ENCODE measurements at regions not wholly inside any gene's neighbourhood (a gene's known extent, or its start where the extent isn't known, plus 50 kb on each side); places are given as distances from the start of the nearest gene placed in this dataset.

DNA sequence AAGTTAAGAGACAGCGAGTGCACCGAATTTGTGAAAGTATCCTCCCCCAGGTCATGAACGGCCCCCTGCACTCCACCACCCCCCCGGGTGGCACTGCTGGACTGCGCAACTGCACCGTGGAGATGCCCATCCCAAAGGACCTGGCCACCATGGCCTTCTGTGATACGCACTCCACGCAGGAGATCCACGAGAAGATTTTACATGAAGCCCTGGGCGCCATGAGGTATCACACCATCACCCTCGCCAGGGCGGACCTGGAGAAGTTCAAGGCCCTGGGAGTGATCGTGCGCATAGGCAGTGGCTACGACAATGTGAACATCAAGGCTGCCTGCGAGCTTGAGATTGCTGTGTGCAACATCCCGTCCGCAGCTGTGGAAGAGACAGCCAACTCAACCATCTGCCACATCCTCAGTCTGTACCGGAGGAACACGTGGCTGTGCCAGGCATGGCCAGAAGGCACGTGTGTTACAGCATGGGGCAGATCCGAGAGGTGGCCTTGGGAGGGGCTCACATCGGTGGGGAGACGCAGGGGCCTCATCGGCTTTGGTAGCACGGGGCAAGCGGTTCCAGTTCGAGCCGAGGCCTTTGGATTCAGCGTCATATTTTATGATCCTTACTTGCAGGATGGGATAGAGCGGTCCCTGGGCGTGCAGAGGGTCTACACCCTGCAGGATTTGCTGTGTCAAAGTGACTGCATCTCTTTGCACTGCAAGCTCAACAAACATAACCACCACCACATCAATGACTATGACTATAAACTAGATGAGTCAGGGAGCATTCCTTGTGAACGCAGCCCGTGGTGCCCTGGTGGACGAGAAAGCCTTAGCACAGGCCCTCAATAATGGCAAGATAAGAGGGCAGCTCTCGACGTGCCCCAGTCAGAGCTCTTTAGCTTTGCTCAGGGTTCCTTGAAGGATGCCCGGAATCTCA, 290.8 kb upstream of the MC4R start:
- peak; percentile 72 for DNase-seq (ENCODE audit: low read depth)

DNA sequence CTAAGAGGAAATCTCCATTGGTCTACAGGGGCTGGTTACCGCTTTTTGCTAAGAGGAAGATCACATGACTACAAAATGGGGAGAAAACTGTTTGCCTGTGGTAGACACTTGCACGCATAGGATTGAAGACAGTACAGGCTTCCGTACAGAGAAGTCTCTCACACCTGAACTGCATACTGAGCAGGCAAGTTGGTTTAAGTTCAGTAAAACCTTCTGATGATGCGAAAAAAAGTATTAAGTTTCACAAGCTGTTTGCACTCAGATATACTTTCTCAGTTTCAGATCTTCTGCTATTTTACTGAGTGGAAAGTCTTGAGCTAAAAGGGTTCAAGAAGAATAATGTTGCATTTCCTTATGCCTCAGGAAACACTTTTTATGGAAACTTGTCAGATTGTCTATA, 292.2 kb upstream of the MC4R start:
- no peak for DNase-seq (ENCODE audit: low read depth)

DNA sequence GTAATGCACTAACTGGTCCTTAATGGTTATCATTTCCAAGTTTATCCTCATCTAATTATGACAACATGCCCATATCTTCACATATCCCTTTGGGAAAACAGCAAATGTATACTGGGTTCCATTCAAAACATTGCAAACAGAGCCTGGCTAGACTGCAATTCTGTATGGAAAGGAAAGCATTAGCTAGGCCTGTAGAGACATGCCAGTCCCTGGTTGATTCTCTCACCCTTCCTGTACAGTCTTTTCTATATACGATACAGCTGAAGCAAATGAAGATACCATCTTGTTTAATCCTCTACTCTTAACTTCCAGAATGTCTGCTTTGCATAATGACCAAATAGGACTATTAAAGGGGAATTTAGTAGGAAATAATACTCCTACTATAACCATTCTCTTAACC, 294.4 kb upstream of the MC4R start:
- no peak for DNase-seq (ENCODE audit: low read depth)

DNA sequence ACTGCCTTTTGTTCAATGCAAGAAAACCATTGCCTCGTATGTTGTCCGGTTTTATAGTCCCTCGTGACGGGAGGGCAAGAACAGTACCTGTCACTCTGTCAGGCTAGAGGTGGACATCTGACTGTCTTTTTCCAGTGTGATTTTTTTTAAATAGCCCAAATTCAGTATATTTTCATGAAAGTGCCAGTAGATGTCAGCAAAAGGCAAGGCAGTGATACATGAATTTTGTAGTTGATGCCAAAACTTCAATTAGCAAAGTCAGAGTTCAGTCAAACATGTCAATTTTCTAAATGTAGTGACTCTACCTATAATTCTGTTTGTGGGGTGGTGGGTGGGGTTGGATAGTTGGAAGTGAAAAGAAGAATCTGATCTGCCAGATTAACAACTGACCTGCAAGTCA, 296.0 kb upstream of the MC4R start:
- DNase-seq (ENCODE audit: low read depth), result no peak

DNA sequence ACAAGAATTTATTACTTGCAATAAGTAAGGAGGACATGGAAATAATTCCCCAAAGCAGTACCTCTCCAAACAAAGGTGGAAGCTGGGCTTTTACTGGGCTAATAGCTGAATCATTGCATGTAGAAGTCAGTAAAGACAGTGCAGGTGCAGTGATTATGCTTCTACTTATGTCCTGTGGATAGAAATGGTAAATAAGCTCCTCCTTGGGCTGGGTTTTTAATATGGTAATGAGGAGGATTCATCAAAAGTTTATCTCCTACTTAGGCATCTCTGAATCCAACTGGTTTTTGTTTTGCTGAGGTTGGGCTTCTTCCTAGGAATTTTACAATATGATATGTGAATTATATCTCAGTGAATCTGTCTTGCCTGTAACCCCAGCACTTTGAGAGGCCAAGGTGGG, 297.4 kb upstream of the MC4R start:
- DNase-seq (ENCODE audit: low read depth), result no peak

DNA sequence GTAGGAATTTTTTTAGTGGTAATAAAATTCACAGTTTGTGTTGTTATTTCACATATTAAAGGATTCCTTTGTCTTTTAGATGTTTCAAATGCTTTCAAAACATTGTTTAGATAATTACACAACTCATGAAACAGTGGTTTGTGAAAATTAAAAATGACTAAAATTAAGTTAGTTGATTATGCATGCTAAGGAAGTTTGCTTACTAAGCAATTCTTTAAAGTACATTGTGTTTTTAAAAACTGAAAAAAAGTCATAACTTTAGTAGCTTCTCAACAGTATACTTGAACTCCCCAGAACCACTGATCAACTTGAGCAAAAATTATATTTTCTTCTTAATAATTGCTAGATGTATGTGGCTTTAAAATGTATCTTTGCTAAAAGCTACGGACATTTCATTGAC, 298.4 kb upstream of the MC4R start:
- no peak for DNase-seq (ENCODE audit: low read depth)

DNA sequence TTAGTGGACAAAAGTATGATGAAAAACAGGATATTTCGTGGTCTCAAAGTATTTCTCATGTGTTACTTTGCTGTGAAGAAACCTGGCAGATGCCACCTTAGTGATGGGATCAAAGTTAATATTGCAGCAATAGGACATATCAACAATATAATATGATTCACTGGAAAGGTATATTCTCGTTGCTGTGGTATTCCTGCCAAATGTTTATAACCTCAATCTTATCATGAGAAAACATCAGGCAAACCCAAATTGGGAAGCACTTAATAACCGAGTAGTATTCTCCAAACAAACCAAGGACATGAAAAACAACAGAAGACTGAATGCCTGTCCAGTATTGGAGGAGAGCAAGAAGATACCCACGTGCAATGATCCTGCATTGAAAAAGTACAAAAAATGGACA, 302.6 kb upstream of the MC4R start:
- no peak for DNase-seq (ENCODE audit: low read depth)

DNA sequence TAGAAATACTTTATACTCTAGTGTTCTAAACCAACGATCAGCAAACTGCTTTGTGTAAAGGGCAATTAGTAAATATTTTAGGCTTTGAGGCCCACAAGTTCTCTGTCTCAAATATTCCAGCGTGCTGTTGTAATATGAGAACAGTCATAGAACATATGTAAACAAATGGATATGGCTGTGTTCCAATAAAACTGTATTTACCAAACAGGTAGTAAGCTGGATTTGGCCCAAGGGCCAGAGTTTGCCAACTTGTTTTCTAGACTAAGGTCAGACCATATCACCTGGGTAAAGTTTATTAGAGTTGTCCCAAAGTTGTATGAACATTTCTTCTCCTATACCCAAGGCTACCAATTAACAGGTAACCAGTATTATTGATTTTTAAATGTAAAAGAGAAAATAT, 303.2 kb upstream of the MC4R start:
- DNase-seq (ENCODE audit: low read depth), result no peak

DNA sequence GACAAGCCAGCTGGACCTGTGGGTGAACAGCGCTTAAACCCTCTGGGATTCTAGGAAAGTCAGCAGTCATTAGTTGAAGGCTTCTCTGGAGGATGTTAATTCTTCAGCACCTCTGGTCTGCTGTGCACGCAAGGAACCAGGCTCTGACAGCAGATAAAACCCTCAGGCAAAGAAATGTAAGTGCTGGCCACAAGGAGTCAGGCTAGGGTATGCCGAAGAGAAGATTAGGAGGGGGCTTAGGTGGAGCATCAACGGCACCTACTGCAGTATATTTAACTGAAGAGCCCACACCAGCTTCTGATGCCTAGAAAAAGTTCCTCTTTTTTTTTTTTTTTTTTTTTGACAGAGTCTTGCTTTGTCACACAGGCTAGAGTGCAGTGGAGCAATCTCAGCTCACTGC, 304.2 kb upstream of the MC4R start:
- DNase-seq (ENCODE audit: low read depth), result no peak

DNA sequence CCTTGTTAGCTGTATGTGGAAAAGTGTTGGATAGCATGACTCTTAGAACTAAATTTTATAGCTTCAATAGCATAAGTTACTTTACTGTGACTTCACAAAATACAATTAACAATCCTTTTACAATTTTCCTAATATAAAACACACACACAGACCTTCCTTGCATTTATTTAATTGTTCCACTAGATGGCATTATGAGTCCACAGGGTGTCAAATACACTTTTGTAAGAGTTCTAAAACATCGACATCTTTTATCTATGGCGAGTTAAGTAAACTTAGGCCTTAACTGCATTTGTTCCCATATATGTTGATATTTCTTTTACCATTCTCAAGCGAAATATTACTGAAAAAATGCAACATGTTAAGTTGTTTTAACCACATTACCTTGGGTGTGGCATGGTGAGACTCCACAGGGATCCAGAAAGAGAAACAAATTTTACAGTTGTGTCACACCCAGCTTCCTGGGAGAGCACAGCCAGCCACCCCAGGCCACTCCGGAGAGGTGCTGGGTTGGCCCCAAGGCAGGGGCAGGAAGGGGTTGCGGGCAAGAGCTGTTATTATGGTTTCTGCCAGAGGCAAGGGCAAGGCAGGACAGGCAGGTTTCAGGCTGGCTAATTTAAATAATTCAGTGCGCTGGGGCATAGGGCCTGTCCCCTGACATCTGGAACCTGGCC, 312.4 kb upstream of the MC4R start:
- DNase-seq (ENCODE audit: low read depth), result peak; percentile 30

DNA sequence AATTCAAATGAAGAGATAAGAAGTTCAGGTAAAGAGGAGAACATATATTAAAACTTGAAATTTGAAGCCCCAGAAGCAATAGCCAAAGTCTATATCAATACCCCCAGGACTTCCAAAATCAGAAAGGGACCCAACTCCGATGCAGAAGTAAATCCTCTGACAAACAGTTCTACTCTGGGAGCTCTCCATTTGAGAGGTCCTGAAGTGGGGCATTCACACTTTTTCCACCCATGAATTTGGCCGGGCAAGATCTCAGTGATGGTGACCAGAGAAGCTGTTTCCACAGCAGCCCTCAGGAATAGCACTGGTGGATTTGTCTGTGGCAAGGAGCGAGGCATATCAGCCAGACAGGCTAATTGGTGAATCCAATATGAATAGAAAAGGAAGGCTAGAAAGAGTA, 313.6 kb upstream of the MC4R start:
- DNase-seq (ENCODE audit: low read depth), result no peak

DNA sequence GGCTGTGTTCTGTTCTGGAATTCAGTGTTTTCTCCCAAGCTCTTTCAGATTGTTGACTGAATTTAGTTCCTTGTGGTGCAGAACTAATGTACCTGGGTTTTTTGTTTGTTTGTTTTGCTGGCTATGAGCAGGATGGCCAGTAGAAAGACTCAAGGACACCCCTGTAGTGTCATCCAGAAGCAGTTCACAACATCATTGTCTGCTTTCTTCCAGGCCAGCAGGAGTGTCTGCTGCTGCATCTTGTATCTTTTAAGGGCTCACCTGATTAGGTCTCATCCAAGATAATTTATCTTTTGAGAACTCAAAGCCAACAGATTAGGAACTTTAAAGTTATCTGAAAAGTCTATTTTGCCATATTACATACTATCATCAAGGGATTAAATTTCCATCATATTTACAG, 318.5 kb upstream of the MC4R start:
- DNase-seq (ENCODE audit: low read depth), result no peak

DNA sequence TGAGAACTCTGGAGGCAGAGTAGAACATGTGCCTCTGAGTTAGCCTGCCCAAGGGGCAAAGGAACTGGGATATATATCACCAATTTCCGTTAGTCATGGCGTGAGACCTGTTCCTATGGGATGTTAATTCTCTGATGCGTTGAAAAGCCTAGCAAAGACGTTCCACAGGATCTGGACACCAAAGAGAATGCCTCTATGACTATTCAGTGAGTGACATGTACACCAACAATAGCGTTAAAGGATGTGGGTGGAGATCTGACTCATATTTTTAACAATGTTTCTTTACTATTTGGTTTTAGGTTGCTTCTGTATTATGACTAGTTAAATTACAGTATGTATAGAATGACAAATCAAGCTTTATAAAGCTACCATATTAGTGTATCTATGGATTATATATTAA, 320.9 kb upstream of the MC4R start:
- peak; percentile 56 for DNase-seq (ENCODE audit: low read depth)

DNA sequence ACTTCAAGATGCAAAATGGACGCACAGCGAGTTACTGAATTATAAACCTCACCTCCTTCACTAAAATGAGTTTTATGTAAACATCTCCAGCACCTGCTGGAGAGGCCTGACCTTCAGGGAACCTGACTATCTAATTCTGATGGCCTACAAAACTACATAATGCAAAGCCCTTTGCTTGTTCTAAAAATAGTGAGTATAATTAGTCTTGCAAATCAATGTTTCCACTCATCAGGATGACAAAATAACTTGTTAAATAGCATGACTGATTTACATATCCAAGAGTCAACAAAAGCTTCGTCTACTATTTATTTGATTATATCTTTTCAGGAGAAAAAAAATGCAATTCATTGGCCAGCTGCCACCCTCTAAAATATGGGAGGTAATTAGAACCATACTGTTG, 326.3 kb upstream of the MC4R start:
- DNase-seq (ENCODE audit: low read depth), result no peak

DNA sequence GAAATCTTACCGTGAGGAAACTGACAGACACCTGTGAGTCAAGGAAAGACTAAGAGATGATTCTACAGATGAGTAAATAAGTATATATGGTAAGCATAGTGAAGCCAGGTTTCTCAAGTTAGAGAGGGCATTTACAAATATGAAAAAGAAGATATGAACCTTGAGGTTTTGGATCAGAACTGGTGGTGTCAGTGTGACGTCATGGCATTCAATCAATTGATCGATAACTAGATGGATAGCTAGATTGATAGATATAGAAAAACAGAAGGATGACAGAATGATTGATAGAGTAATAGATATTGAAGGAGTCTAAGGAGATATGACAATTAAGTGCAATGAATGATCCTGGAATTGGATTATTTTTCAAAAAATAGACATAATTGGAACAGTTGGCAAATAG, 350.2 kb upstream of the MC4R start:
- DNase-seq (ENCODE audit: low read depth), result no peak

DNA sequence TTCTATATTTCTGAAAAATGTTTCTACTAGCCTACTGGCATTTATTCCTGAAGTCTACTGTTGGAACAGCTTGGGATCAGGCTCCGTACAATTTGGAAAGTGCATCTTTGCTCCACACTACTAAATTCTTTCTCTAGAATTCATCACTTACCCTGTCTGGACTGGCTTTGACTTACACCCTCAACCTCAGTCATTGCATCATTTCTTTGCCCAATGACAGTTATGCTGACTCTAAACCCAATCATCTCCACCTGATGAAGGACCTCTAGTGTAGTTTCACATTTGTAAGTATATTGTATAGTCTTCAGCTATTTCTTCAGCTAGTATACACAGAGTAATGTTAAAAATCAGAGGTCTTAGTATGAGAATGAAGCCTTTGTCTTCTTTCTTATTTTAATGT, 359.6 kb upstream of the MC4R start:
- DNase-seq (ENCODE audit: low read depth), result no peak

DNA sequence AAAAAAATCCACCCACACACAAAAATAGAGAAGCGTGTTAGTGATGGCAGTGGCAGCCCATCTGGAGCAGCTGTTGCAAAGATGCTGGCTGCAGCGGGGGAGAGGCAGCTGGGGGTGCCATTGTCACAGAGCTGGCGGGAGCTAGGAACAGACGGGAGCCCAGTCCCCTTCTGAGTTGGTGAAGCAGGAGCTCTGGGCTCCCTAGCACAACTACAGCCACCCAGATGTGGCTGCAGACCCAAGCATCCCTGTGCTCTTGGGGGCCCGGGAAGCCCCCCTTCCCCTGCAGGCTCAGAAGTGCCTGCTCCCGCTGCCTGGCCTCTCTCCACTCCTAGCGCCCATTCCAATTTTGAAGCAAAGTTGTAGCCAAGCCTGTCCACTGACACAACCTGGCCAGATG, 366.6 kb upstream of the MC4R start:
- DNase-seq (ENCODE audit: low read depth), result no peak

DNA sequence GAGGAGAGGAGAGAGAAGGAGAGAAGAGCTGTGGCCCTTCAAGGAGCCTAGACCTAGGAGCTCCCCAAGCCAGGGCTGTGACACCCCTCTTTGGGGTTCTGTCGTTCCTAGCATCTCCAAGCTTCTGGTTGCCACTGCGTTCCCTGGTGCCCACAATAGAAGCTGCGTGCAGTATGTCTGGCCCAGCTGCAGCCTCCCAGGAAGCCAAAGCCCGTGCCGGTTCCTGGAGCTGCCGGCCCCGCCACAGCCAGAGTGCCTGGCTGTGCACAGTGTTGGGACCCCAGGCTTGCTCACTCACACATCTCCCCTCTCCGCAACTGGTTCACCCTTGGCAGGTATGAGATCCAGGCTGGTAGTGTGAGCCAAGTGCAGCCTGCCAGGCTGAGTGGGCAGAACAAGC, 367.7 kb upstream of the MC4R start:
- DNase-seq (ENCODE audit: low read depth), result no peak

DNA sequence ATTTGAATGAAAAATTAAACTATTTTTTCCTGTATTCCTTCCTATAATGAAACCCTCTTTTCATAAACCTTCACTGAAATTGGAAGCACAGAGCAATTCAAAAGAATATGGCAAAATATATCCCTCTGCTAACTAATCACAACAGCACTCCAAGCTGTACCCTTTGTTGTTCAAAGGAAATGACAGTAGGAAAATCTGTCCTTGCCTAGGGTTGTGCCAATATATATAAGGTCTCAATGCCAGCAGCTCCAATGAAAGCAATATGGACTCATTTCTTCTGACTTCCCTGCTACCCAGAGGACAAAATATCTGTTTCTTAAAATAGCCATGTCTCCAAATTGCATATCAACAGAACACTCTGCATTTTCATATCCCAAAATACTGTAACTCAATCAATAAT, 373.9 kb upstream of the MC4R start:
- no peak for DNase-seq (ENCODE audit: low read depth)

DNA sequence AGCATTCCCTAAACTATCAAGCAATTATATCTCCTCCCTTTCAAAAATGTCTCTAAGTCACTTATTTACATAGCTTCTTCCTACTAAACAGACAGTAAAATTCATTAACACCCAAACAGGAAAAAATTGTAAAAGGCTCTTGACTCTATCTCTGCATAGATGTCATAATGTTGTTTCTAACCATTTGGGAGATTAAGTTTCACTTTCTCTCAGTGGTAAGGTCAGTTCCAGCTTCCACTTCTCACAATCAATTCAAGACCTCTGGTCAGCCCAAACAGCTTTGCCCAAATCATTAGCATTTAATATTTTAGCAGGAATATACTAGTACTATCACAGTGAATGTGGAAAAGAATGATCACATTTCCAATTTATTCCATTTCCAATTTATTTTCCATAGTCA, 374.3 kb upstream of the MC4R start:
- no peak for DNase-seq (ENCODE audit: low read depth)

DNA sequence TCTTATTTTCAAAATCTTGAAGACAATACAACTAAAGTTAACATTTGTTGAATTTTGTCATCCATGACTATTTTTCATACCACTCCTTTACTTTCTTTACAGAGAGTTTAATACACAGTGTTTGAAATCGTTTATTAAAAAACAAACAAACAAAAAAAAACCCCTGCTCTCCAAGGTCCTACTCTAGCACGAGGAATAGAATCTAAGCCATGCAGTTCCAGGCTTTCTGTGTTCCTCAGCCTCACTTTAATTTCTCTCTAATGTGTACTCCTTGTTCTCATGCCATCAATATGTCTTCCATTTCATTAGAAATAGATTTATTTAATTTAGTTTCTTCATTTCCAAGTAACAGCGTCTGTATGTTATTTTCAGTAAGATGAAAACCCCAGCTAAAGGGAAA, 381.2 kb upstream of the MC4R start:
- DNase-seq (ENCODE audit: low read depth), result no peak

DNA sequence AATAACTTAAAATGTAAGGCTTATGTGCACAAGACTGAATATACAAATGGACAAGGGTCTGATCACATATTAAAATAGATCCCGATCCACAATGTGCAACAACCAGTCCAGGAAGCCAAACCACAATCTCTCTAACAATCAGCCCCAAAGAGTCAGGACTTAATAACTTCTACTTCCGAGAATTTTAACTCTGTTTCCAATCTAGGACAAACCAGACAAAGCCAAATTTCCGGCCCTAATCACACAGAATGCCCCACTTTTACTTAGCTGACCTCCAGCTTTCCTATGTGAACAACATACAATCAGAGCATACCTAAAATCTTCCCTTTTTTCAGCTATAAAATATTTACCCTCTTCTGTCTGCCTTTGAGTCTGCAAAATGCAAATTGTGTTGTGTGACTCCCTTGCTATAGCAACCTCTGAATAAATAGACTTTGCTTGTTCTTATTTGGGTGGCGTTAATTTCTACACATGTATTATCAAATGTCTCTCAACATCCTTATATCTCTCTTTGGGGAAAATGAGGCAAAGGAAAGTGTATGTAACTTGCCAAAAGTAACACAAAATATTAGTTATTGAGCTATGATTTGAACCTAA, 381.9 kb upstream of the MC4R start:
- no peak for DNase-seq (ENCODE audit: low read depth)

DNA sequence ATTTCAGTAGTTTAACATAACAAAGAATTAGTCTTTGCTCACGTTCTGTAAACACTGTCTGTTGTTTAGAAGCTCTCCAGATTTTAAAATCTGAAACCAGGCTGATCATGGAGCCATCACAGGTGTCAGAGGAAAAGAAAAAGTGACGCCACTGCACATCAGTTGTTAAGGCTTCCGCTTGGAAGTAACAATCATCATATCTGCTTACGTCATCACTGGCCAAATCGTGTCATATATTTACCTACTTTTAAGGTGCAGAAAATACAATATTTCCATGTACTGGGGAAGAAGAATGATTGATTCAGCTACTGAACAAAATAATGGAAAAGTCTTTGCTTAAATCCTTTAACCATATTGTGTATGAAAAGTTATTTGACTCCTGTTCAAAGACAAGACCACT, 382.6 kb upstream of the MC4R start:
- DNase-seq (ENCODE audit: low read depth), result no peak
